A673 (cell line): ENCODE measurements at regions not wholly inside any gene's neighbourhood (a gene's known extent, or its start where the extent isn't known, plus 50 kb on each side); places are given as distances from the start of the nearest gene placed in this dataset.

ENCODE experiments used
- EZH2 ChIP-seq: fragments of 200-600 bp; sonication (generic); IDR thresholded peaks from 2 replicates; pipeline ENCODE4 v1.6.1; 2017; ENCODE audit warnings: borderline replicate concordance, low read depth, mild to moderate bottlenecking, mixed read lengths, antibody characterized with exemption, low read length; ENCODE audit not compliant: poor library complexity, severe bottlenecking
- TF ChIP-seq, protein P1 (sequence below): fragments of 300-800, 200-600 bp; sonication (generic); conservative IDR thresholded peaks from 2 replicates; pipeline ENCODE4 v1.5.1; 2017; ENCODE audit warnings: low read depth, mild to moderate bottlenecking, antibody characterized with exemption, low read length, moderate library complexity, mixed read lengths

DNA sequence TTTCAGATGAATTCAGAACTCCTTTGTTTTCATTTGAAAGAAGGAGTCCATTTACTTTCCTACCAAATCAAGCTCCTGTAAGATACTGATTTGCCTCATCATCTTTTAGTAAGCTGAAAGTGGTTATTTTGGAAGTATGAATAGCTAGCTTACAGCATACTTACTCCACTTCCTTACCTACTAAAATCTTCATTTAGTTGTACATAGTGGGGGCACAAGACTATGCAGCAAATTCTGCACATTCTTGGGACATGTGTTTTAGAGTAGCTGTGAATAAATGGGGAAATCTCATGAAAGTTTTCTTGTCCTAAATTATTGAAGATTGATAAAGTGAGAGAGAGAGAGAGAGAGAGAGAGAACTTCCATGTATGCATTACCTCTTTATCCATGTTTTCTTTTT, 256.3 kb downstream of the OGFRL1 start:
- TF ChIP-seq, protein P1, sequence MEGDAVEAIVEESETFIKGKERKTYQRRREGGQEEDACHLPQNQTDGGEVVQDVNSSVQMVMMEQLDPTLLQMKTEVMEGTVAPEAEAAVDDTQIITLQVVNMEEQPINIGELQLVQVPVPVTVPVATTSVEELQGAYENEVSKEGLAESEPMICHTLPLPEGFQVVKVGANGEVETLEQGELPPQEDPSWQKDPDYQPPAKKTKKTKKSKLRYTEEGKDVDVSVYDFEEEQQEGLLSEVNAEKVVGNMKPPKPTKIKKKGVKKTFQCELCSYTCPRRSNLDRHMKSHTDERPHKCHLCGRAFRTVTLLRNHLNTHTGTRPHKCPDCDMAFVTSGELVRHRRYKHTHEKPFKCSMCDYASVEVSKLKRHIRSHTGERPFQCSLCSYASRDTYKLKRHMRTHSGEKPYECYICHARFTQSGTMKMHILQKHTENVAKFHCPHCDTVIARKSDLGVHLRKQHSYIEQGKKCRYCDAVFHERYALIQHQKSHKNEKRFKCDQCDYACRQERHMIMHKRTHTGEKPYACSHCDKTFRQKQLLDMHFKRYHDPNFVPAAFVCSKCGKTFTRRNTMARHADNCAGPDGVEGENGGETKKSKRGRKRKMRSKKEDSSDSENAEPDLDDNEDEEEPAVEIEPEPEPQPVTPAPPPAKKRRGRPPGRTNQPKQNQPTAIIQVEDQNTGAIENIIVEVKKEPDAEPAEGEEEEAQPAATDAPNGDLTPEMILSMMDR: no peak
- TF ChIP-seq EZH2: no peak
